NCI-H2227 treated with DMSO at 0.1 percent for 48 hours (cell line): ENCODE measurements at regions not wholly inside any gene's neighbourhood (a gene's known extent, or its start where the extent isn't known, plus 50 kb on each side); places are given as distances from the start of the nearest gene placed in this dataset.

Source experiments
- DNase-seq: peaks from one replicate; lab custom pipeline; 2025; lab: John Stamatoyannopoulos, UW

DNA sequence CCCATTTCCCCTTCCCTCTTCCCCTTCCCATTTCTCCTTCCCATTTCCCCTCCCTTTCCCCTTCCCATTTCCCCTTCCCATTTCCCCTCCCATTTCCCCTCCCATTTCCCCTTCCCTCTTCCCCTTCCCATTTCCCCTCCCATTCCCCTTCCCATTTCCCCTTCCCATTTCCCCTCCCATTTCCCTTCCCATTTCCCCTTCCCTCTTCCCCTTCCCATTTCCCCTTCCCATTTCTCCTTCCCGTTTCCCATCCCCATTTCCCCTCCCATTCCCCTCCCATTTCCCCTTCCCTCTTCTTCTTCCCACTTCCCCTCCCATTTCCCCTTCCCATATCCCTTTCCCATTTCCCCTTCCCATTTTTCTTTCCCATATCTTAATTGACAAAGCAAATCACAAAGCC lies 109.0 kb downstream of the OLFM1 start:
- DNase-seq = no peak

DNA sequence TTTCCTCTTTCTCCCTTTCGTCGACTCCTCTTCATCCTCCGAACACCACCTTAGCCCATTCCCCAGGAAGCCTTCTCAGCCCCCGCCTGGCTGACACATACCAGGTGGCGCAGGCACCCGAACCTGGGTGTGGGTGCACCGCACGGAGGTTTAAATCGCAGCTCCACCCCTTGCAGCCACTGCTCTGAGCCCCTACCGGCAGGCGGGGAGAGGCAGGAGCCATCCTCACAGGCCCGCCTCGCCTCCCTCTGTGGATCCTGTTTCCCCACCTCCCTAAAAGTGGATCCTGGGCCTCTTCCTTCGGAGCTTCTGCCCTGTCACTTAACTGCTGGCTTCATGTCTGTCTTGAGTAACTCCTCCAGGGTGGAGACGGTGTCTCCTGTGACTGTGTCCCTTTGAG lies 110.7 kb downstream of the OLFM1 start:
- no peak for DNase-seq

DNA sequence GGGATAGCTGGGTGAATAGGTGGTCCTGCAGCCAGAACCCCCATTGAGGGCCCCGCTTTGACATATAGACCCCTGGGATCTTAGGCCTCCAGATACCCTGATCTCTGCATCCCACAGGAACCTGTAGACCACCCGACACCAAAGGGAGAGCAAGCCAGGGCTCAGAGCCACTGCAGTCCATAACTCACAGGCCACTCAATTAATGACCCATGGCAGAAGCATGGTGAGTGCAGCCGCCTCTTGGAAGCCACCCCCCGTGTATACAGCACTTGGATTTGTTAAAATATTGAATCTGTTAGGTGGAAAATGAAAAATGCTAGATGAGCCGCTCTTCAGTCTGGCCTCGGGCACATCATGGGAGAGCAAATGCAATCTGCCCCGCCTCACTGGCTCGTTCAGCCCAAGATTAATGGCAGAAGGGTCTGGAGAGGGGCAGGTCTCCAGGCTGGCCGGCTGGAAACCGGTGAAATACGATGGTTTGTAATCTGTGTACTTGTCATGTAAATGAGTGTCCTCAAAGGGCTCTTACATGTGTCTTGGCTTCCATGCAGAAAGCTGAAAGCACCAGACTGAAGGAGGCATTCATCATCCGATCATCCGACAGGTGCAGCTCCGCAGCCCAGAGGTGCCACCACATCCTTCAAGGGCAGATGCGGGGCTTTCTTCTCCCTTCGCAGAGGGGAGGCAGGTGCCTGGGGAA lies 111.3 kb downstream of the OLFM1 start:
- peak; percentile 29 for DNase-seq

DNA sequence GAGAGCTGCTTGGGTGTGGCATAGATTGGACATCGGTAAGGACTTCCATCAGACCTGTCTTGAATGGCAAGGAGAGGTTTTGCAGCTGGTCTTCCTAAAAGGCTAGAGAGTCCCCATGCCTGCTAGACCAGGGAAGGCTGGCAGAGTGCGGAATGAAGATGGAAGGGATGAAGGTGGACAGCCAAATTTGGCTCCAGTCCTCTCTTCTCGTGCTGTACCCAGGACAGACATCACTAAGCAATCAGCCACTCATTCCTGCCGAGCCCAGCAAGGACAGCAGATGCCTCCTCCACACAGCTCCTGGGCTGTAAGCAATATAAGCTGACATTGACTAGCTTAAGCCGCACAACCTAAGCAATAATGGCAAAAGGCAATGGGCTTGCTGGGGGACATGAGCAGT lies 112.0 kb downstream of the OLFM1 start:
- DNase-seq = no peak

DNA sequence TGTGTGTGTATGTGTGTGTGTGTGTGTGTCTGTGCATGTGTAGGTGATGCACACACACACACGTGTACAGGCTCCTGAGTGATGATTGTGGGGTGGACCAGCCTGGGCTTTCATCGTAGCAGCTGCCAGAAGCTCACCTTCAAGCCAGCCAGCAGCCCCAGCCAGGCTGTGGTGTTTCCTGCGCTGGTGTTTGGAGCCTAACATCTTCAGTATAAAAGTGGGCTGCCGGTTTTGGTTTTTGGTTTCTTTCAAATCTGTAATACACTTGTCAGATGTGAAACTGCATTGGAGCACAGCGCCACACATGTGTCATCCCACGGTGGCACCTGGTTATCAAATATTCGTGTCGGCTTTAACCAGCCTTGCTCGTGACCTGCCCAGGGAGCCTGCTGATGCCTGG lies 114.2 kb downstream of the OLFM1 start:
- no peak for DNase-seq

DNA sequence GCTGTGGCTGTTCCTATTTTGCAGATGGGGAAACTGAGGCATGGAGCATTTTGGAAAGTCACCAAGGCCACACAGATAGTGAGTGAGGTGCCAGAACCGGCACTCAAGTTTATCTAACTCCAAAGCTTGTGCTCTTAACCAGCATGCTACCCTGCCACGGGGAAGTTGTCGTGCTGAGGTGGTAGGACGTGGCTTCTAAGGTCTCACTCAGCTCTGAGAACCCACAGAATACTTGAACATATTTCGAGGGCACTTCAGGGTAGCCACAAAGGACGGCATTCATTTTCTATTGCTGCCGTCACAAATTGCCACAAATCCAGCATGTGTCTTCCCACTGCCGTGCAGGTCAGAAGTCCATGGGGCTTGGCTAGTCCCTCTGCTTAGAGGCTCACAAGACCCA lies 116.7 kb downstream of the OLFM1 start:
- DNase-seq = no peak

DNA sequence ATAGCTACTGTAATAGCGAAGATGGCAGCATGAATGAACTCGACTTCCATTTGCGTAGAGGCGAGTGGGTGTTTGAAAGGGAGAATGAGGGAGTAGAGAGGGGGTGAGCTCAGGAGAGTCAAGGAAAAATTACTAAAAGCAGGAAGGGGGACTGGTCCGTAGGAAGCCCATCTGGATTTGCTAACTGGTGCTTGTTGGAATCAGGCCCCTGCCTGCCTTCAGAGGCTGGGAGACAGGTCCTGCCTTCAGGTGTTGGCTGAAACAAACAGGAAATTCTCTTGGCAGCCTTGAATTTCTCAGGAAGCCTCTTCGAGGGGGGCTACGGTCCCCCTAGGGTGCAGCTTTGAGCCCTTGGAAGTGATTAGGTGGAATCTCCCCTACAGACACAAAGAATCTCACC lies 121.7 kb downstream of the OLFM1 start:
- no peak for DNase-seq

DNA sequence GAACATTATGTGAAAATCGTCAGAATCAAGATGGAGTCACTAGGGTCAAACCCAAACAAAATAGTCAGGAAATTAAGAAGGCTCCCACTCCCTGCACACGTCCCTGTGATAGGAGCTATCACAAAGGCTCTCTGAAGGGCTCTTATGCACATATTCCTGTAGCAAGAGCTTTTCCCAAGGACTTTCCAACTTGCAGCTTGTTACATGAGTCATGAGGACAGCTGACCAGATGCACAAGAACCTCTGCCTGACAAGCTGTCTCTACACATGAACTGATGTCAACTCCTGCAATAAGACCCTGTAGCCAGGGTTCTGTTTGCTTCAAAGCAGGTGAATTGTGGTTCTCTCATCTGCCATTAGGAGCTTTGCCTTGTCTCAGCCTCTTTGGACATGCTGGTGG lies 122.4 kb downstream of the OLFM1 start:
- DNase-seq = no peak

DNA sequence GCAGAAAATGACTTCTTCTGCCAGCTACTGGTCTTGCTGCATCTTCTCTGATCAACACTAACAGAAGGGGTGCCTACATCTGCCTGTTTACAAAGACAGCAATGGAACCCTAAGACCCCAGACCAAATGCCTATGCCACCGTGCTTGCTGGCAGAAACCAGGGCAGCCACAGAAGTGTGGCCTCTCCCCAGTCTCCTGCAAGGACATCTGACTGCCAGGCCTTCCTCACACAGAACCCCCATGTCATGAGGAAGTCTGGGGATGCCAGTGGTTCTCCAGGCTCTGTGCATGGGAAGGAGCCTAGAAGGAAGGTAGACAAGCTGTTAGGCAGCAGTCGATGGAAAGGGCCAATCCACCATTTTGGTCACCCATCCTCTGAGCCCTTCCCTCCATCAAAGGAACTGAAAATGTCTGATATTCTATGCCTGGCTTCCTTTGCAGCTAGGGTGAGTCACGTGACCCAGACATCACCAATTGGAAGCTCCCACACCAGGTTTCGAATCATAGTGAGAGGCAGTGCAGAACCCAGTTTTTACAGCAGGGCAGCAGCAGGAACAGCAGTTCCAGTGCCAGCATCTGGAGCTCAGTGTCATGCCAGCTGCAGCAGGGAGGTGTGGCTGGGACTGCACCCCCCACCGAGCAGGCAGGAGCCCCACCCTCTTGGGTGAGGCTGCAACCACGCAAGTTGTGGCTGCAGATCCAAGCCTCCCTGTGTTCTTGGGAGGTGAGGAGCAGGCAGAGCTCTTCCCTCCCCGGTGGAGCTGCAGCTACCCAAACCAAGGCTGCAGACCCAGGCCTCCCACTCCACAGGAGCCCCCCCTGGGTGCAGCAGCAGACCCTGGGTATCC lies 123.4 kb downstream of the OLFM1 start:
- DNase-seq = no peak

DNA sequence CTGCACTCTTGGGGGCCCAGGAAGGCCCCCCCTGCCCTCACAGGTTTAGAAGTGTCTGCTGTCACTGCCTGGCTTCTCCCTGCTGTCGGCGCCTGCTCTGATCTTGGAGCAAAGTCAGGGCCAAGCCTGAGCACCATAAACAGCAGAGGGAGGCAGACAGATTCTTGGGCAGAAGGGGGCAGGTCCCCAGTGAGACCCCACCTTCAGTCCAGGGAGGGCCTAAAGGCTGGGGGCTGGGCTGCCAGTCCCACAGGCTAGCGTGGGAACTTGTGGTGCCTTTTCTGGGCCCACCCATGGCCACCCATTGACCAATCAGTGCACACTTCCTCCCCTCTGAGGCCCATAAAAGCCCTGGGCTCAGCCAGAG lies 124.0 kb downstream of the OLFM1 start:
- no peak for DNase-seq

DNA sequence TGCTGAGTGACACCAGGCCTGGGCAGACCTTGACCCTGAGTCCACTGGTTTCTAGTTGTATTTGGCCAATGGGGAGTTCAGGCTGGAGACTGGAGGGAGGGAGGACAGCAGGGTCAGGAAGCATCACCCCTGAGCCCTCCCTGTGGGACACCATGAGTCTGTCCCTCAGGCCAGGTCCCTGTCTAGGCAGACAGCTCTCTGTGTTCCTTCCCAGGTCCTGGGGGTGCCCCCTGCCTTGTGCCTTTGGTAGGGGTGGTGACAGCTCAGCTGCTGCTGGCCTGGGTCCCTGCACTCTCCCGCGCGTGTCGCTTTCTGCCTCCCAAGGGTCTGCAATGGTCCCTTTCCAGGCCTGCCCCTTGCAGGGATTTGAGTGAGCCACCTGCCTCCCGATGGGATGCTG lies 125.5 kb downstream of the OLFM1 start:
- DNase-seq = no peak

DNA sequence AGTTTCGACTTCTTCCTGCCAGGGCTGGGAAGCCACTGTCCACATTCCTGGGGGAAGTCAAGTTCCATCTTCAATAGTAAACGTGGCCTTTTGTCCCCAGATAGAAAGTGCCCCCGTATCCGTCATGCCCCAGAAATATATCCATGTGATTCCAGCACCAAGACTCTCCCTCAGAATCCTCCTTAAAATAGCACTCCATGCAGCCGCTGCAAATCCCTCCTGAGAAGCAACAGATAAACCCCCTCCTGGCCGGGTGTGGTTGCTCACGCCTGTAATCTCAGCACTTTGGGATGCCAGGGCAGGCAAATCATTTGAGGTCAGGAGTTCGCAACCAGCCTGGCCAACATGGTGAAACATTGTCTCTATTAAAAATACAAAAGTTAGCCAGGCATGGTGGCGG lies 126.1 kb downstream of the OLFM1 start:
- no peak for DNase-seq

DNA sequence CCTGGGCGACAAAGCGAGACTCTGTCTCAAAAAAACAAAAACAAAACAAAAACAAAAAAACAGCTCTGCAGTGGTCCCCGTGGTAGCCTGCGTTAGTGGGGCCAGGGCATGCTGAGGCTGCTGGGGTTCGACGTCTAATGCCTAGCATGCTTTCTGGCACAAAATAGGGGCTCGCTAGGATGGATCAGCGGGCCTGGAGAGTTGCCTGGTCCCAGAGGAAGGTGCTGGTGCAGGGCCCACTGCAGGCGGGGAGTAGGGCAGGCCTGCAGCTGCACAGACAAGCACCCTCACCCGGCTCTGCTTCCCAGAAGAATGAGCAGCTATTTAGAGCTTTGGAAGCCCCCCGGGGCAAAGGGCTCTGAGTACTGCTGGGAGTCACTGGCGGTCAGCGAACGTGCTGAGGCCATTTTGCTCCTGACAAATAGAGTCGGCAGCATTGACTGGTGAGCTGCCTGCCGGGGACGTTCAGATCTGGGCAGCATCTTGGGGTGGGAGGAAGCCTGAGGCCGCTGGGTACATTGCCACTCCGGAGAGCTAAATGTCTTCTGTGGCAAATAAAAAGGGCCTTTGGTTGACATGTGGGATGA lies 126.7 kb downstream of the OLFM1 start:
- no peak for DNase-seq

DNA sequence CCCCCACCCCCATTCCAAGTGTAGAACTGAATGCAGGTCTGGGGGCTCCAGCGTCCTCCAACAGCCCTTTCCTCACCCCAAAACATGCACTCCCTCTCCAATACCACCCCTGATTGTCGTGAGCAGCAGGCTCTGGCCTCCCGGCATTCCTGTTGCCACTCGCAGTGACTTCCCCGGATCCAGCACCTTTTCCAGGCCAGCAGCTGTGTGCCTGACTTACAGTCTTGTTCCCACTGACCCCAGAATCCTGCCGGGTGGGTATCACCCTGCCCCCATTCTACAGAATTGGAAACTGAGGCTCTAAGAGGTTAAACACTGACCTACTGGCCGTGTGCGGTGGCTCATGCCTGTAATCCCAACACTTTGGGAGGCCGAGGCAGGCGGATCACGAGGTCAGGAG lies 127.2 kb downstream of the OLFM1 start:
- DNase-seq = no peak

DNA sequence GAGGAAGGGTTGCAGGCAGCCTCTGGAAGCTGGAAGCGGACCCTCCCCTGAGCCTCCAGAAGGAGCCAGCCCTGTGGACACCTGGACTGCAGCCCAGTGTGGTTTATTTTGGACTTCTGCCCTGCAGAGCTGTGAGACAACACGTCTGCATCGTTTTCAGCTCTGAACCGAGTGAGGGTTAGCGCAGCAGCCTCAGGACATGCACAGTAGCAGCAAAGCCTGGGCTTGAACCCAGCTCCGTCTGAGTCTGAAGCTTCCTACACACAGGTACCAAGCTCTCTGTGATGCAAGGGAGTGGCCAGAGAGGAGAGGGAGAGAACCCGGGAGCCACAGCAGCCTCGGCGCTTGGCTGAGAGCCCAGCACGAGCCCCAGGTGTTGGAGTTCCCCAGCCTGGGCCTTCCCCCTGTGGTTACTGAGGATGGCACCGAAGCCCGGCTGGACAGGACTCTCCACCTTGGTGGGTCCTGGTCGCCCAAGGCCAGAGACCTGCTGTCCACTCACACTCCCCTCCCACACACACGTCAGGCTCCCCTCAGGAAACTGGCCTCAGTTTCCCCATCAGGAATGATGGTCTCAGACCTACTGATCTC lies 128.2 kb downstream of the OLFM1 start:
- DNase-seq = no peak

DNA sequence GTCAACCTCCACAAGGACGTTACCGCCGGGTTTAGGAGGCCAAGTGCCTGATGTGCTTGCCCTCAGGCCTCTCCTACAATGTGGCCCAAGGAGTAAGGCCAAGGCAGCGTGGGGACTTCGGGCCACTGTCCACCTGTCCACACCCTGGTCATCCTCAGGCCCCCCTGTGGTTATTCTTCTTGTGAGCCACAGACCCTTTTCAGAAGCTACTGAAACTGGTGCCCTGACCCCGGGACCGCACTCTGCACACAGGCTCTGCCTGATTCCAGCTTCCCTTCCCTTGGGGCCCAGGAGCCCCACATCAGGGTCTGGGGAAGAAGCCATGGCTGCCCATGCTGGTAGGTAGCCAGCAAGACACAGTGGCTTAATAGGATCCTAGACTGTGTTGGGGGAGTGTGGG lies 128.8 kb downstream of the OLFM1 start:
- no peak for DNase-seq

DNA sequence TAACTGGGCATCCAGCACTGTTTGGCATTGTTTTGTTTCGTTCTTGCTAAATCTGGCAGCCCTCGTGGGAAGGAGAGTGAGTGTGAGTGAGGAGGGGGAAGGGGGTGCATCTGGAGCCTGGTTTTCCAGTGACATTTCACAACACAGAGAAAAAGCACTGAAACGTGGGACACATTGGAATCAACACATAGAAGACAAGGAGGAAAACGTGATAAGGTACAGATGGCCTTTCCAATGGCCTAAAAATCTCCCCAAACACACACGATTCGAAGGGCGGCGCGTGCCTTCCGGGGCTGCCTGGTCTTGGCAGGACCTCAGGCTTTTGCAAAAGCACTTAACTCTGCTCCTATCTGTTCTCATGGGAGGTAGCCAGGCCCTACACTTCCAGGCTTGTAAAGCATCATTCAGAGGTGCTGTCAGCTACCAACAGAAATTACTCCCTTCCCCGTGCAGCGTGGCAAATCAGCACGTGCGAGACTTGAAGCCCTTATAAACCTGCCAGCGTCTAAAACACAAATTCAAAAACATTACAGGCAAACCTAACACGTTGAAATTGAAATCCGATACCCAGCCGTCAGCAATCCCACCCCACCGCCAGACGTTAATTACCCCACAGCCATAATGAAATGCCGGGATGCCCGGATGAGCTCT lies 129.4 kb downstream of the OLFM1 start:
- DNase-seq = no peak

DNA sequence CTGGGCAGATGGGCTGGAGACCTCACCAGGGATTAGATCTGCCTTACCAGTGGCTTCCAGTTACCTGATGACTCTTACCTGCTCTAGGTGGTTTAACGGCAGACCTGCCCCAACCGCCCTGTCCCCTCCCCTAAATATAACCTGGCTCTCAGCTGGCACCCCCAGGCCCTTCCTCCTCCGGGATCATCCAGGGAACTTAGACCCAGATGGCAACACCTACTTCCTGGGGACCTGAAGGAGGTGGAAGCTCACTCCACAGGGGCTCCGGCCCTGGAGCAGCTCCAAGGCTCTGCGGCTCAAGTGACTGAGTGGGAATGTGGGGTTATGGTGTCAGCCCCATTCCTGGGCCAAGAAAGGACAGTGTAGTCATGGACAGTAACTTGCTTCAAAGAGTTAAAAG lies 130.4 kb downstream of the OLFM1 start:
- DNase-seq = no peak

DNA sequence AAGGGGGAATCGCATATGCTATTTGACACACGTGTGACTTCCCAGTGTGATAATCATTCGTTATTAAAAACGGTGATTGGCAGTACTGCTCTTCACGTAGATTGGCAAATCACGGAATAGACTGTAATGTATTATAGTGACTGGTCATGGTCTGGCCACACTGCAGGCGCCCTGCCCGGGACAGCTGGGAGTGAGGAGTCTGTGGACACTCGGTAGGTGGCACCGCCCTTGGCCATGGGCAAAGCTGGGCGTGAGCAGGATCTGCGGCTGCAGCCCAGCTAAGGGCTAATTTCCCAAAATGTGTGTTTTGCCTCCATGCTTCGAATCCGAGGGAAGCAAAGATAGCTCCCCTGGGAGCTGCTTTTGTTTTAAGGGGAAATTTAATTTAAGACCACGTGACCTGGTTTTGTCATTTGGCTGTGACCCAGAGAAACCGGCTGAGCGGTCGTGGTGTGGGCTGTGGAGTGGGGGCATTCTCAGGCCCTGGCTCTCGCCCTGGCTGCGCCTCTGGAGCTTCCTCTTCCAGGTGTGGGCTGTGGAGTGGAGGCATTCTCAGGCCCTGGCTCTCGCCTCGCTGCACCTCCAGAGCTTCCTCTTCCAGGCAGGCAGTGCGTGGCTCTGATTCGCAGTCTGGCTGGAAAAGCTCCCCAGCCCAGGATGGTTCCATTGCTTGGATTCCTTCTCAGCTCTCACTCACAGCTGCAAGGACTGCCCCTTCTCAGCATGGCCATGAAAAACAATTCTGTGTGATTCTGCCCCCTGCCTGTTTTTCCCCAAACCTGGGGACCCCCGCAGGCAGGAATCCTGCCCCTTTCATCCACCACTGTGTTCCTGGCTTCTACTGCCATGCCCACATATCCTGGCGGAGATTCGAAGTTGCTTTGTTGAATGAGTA lies 131.1 kb downstream of the OLFM1 start:
- no peak for DNase-seq

DNA sequence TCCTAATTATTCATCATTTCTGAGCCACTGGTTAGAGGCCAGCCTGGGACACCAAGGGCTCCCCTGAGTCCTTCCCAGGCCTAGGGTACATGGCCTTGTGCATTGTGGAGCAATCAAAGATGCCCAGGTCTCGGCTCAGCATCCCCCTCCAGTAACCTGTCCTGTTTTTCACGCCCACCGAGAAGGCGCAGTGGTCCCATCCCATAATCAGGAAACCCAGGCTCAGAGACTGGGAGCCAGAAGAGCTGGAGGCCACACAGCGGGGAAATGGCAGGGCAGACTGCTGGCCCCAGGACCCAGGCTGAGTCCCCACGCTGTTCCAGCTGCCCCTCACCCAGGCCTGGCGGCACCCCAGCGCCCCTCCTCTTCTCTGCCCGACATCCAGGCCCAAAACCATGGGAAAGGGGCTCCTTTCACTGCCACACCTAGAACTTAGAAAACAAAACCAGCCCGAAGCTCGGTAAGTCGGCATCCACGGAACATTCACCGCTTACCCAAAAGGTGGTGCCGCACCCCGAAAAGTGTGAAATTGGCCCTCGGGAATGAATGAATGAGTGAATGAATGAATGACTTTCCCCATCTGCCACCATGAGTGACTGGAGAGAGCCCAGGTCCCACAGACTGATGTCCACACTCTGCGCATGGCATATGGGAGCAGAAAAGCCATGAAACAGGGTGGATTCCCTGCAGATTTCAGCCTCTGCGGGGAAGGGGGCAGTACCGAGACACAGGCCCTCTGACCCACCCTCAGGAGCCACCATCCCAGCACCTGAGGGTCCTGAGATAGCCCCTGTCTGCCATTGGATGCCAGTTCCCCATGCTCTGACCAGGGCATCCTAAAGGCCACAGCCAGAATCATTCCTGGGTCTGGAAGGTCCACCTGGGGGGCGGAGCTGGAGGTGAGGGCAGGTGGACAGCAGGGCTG lies 132.5 kb downstream of the OLFM1 start:
- no peak for DNase-seq
